GM12891 (cell line): ENCODE measurements at regions not wholly inside any gene's neighbourhood (a gene's known extent, or its start where the extent isn't known, plus 50 kb on each side); places are given as distances from the start of the nearest gene placed in this dataset.
"Not testable (repeated sequence)": the region's sequence is repeated elsewhere in the genome, so short reads cannot be mapped to it uniquely, and the experiment has no call there.

ENCODE experiments used
- DNase-seq: peaks from one replicate; pipeline ENCODE4 v3.0.0; 2011; ENCODE audit warnings: low spot score; ENCODE audit not compliant: insufficient read length
- FAIRE-seq: peaks from 2 replicates; lab custom pipeline; 2011; peaks lifted over from hg19 to GRCh38; lab: Jason Lieb, UNC
- PAX5 ChIP-seq: IDR thresholded peaks from 2 replicates; pipeline ENCODE4 v1.6.1; 2011; ENCODE audit warnings: low read length, moderate library complexity, mild to moderate bottlenecking; ENCODE audit not compliant: insufficient read depth, severe bottlenecking
- POLR2A ChIP-seq: IDR thresholded peaks from 2 replicates; pipeline ENCODE4 v1.6.1; 2011; ENCODE audit warnings: low read depth, low read length, control low read depth
- POLR2AphosphoS5 ChIP-seq: IDR thresholded peaks from 2 replicates; pipeline ENCODE4 v1.6.1; 2011; ENCODE audit warnings: low read depth, low read length, control low read depth
- POU2F2 ChIP-seq: IDR thresholded peaks from 2 replicates; pipeline ENCODE4 v1.6.1; 2011; ENCODE audit warnings: low read depth, mild to moderate bottlenecking, control low read depth, low read length, moderate library complexity
- SPI1 ChIP-seq: IDR thresholded peaks from 2 replicates; pipeline ENCODE4 v1.6.1; 2011; ENCODE audit warnings: low read depth, low read length, control low read depth
- TAF1 ChIP-seq: IDR thresholded peaks from 2 replicates; pipeline ENCODE4 v1.6.1; 2011; ENCODE audit warnings: low read depth, low read length, control low read depth

GRCh38 chr2:195561116-195561921 is 95.7 kb upstream of the SLC39A10 start:
- FAIRE-seq = peak; percentile 82
- TF ChIP-seq TAF1 (no peak), POLR2A (no peak), POU2F2 (no peak), POLR2AphosphoS5 (no peak), PAX5 (no peak), SPI1 (peak; percentile 88)
- DNase-seq = no peak

- no peak for FAIRE-seq
- TF ChIP-seq POU2F2 (no peak), POLR2A (no peak), SPI1 (no peak), PAX5 (no peak), TAF1 (no peak), POLR2AphosphoS5 (no peak)
- DNase-seq = no peak
These were observed 96.7 kb upstream of the SLC39A10 start for GRCh38 chr2:195560209-195560895.

GRCh38 chr2:195559431-195559914 is 97.6 kb upstream of the SLC39A10 start:
- FAIRE-seq (peak; percentile 89), DNase-seq (peak; percentile 32)
- TF ChIP-seq POLR2AphosphoS5 (0 out of 2 replicates have a peak, but pooled peaks have one; percentile 31), SPI1 (peak; percentile 64), PAX5 (no peak), POU2F2 (0 out of 2 replicates have a peak, but pooled peaks have one; percentile 65), TAF1 (no peak), POLR2A (no peak)

- no peak for TF ChIP-seq PAX5
- no peak for FAIRE-seq
These were observed 101.1 kb upstream of the SLC39A10 start for GRCh38 chr2:195555971-195556370.

GRCh38 chr2:195552581-195552980 is 104.4 kb upstream of the SLC39A10 start:
- no peak for FAIRE-seq
- TF ChIP-seq PAX5 (no peak), SPI1 (no peak), POLR2AphosphoS5 (no peak), POLR2A (no peak), TAF1 (no peak), POU2F2 (no peak)
- DNase-seq = no peak

More at GRCh38 chr2:195555971-195556370, 101.1 kb upstream of the SLC39A10 start:
- DNase-seq = no peak

- FAIRE-seq (no peak), DNase-seq (no peak)
- no peak for TF ChIP-seq TAF1
- TF ChIP-seq POU2F2 = no peak
- TF ChIP-seq POLR2AphosphoS5 = no peak
- TF ChIP-seq PAX5 = no peak
- no peak for TF ChIP-seq SPI1
- TF ChIP-seq POLR2A = no peak
These were observed 108.7 kb upstream of the SLC39A10 start for GRCh38 chr2:195548198-195548940.

GRCh38 chr2:195547268-195547840 is 109.7 kb upstream of the SLC39A10 start:
- not testable (repeated sequence) for DNase-seq, FAIRE-seq

- DNase-seq (no peak), FAIRE-seq (no peak)
- TF ChIP-seq POLR2A (no peak), TAF1 (no peak), SPI1 (no peak), PAX5 (no peak), POLR2AphosphoS5 (no peak), POU2F2 (no peak)
These were observed 111.2 kb upstream of the SLC39A10 start for GRCh38 chr2:195545811-195546210.
